HCT116 (cell line): ENCODE measurements at regions not wholly inside any gene's neighbourhood (a gene's known extent, or its start where the extent isn't known, plus 50 kb on each side); places are given as distances from the start of the nearest gene placed in this dataset.

Experiments used
- ATAC-seq: fragments of 200-7000 bp; cut with Tn5 transposase; 2 replicates; pipeline ENCODE4 v1.9.1; 2020; ENCODE audit warnings: mild to moderate bottlenecking, moderate library complexity
- BruUV-seq: library from RNA; stranded (reverse); fragments of 400-500 nt; replicated peaks from 2 replicates; lab custom pipeline; 2021; lab: Mats Ljungman, UMichigan
- CTCF ChIA-PET: fragments of 300-600 bp; sonication (Branson Sonifier 250); formaldehyde crosslinking; loops from one replicate; lab custom pipeline; 2021; ENCODE audit warnings: antibody characterized with exemption; lab: Charles Lee
- POLR2A ChIA-PET: fragments of 300-600, 350-600 bp; sonication (Branson Sonifier 250); formaldehyde crosslinking; loops from one replicate; lab custom pipeline; 2021; ENCODE audit warnings: antibody characterized with exemption; lab: Charles Lee
- RAD21 ChIA-PET, 2 experiments: fragments of 300-600 bp; sonication (Branson Sonifier 250); formaldehyde crosslinking; loops; one replicate each; lab custom pipeline; 2023; ENCODE audit warnings: low total read pairs in 2 of 2; ENCODE audit not compliant: uncharacterized antibody in 2 of 2, unreplicated experiment in 2 of 2, low non-redundant PET in 1 of 2; lab: Charles Lee
- DNase-seq: peaks from one replicate; pipeline ENCODE4 v3.0.0-alpha.2; 2010; ENCODE audit warnings: low read depth, low spot score
- H2AFZ ChIP-seq: fragments of 200-600 bp; shearing (Covaris generic), sonication (generic); 2 replicates; pipeline ENCODE4 v1.6.1; 2017; ENCODE audit warnings: low read depth, mixed run types, mixed read lengths, antibody characterized with exemption, low read length; ENCODE audit not compliant: poor library complexity, severe bottlenecking
- H3K27ac ChIP-seq: 2 replicates; pipeline ENCODE4 v1.5.1; 2012; ENCODE audit warnings: low read depth, low read length
- H3K27me3 ChIP-seq: fragments of 200-600 bp; sonication (generic); 2 replicates; pipeline ENCODE4 v1.6.1; 2016; ENCODE audit warnings: mixed run types, low read length, mixed read lengths; ENCODE audit not compliant: insufficient read depth
- H3K36me3 ChIP-seq, 2 experiments: fragments of 200-500 bp in 1 of 2; fragments of 200-600 bp in 1 of 2; sonication (Bioruptor generic) in 1 of 2; sonication (generic) in 1 of 2; 2 replicates each; pipeline versions ENCODE4 v1.5.1 to v1.6.1; 2014 to 2016; ENCODE audit warnings: low read length in 2 of 2, inconsistent platforms in 1 of 2, mixed read lengths in 1 of 2, mixed run types in 1 of 2; ENCODE audit not compliant: insufficient read depth in 2 of 2, control insufficient read depth in 1 of 2
- H3K4me1 ChIP-seq, 2 experiments: fragments of 200-600 bp in 1 of 2; sonication (generic) in 1 of 2; 2 replicates each; pipeline versions ENCODE4 v1.5.1 to v1.6.1; 2012 to 2017; ENCODE audit warnings: low read length in 2 of 2, inconsistent platforms in 1 of 2, mild to moderate bottlenecking in 1 of 2, mixed read lengths in 1 of 2, mixed run types in 1 of 2, moderate library complexity in 1 of 2; ENCODE audit not compliant: insufficient read depth in 2 of 2, control insufficient read depth in 1 of 2
- H3K4me2 ChIP-seq: fragments of 200-600 bp; sonication (generic); 2 replicates; pipeline ENCODE4 v1.6.1; 2017; ENCODE audit warnings: mixed run types, low read length, mixed read lengths
- H3K4me3 ChIP-seq, 2 experiments: fragments of 200-600 bp in 1 of 2; sonication (generic) in 1 of 2; replicated peaks in 1 of 2; 2 replicates each; pipeline ENCODE4 v1.5.1; 2011 to 2016; ENCODE audit warnings: low read length in 2 of 2, control low read depth in 1 of 2, low read depth in 1 of 2, mild to moderate bottlenecking in 1 of 2, mixed read lengths in 1 of 2, mixed run types in 1 of 2
- H3K79me2 ChIP-seq: fragments of 200-600 bp; sonication (generic); 2 replicates; pipeline ENCODE4 v1.6.1; 2017; ENCODE audit warnings: mild to moderate bottlenecking, mixed run types, low read length, moderate library complexity, mixed read lengths; ENCODE audit not compliant: insufficient read depth
- H3K9ac ChIP-seq: fragments of 200-600 bp; sonication (generic); 2 replicates; pipeline ENCODE4 v1.6.1; 2016; ENCODE audit warnings: low read length, mixed read lengths
- H3K9me2 ChIP-seq: fragments of 200-600 bp; sonication (generic), shearing (Covaris generic); 2 replicates; pipeline ENCODE4 v1.6.1; 2017; ENCODE audit warnings: mixed run types, mild to moderate bottlenecking, moderate library complexity; ENCODE audit not compliant: insufficient read depth
- H3K9me3 ChIP-seq, 2 experiments: fragments of 200-500 bp in 1 of 2; fragments of 200-600 bp in 1 of 2; sonication (Bioruptor generic) in 1 of 2; sonication (generic) in 1 of 2; 2 replicates each; pipeline ENCODE4 v1.6.1; 2014 to 2017; ENCODE audit warnings: low read length in 2 of 2, mixed read lengths in 2 of 2, inconsistent platforms in 1 of 2, low read depth in 1 of 2, mild to moderate bottlenecking in 1 of 2, mixed run types in 1 of 2, moderate library complexity in 1 of 2; ENCODE audit not compliant: control insufficient read depth in 1 of 2, insufficient read depth in 1 of 2
- H4K20me1 ChIP-seq: fragments of 200-600 bp; sonication (generic), shearing (Covaris generic); 2 replicates; pipeline ENCODE4 v1.6.1; 2017; ENCODE audit warnings: mixed run types, mild to moderate bottlenecking, moderate library complexity; ENCODE audit not compliant: insufficient read depth
- CBX3 ChIP-seq: IDR thresholded peaks from 2 replicates; pipeline ENCODE4 v1.6.1; 2012; ENCODE audit warnings: low read depth
- EGR1 ChIP-seq: IDR thresholded peaks from 2 replicates; pipeline ENCODE4 v1.6.1; 2012; ENCODE audit warnings: low read depth
- ELF1 ChIP-seq: IDR thresholded peaks from 2 replicates; pipeline ENCODE4 v1.6.1; 2012; ENCODE audit warnings: low read depth, borderline replicate concordance
- EZH2 ChIP-seq: fragments of 200-600 bp; sonication (generic); IDR thresholded peaks from 2 replicates; pipeline ENCODE4 v1.6.1; 2017; ENCODE audit warnings: antibody characterized with exemption, mixed run types
- EZH2phosphoT487 ChIP-seq: fragments of 200-600 bp; IDR thresholded peaks from 2 replicates; pipeline ENCODE4 v1.6.1; 2018; ENCODE audit warnings: antibody characterized with exemption, borderline replicate concordance
- JUND ChIP-seq: IDR thresholded peaks from 2 replicates; pipeline ENCODE4 v1.6.1; 2012
- POLR2A ChIP-seq: IDR thresholded peaks from 2 replicates; pipeline ENCODE4 v1.7.0; 2011; ENCODE audit warnings: borderline replicate concordance; ENCODE audit not compliant: insufficient read depth, insufficient read length; ENCODE audit errors: extremely low read depth
- RAD21 ChIP-seq: IDR thresholded peaks from 2 replicates; pipeline ENCODE4 v1.6.1; 2012; ENCODE audit warnings: low read depth, mild to moderate bottlenecking
- SIN3A ChIP-seq: IDR thresholded peaks from 2 replicates; pipeline ENCODE4 v1.6.1; 2012; ENCODE audit warnings: low read depth
- SP1 ChIP-seq: IDR thresholded peaks from 2 replicates; pipeline ENCODE4 v1.6.1; 2012; ENCODE audit warnings: low read depth
- ZFX ChIP-seq: fragments of 450-650 bp; IDR thresholded peaks from 2 replicates; pipeline ENCODE4 v1.6.1; 2017
- ZNF274 ChIP-seq: fragments of 200-500 bp; sonication (Bioruptor generic); IDR thresholded peaks from 2 replicates; pipeline ENCODE4 v1.6.1; 2014; ENCODE audit warnings: mild to moderate bottlenecking, low read depth, low read length, inconsistent platforms
- intact Hi-C: fragments of 100-400 bp; cut with micrococcal nuclease; formaldehyde crosslinking; loops from 2 replicates; pipeline ENCODE4 v1.10.0; 2022
- TF ChIP-seq, protein P1 (sequence below): IDR thresholded peaks from 2 replicates; pipeline ENCODE4 v1.6.1; 2012; ENCODE audit warnings: low read depth
- TF ChIP-seq, protein P2 (sequence below), 3 experiments: fragments of 200-600 bp in 1 of 3; sonication (generic) in 1 of 3; IDR thresholded peaks in 2 of 3; conservative IDR thresholded peaks in 1 of 3; 2 replicates each; pipeline ENCODE4 v1.5.1; 2012 to 2017; ENCODE audit warnings: low read depth in 2 of 3, low read length in 2 of 3, antibody characterized with exemption in 1 of 3, borderline replicate concordance in 1 of 3, control low read depth in 1 of 3, mild to moderate bottlenecking in 1 of 3, mixed read lengths in 1 of 3, mixed run types in 1 of 3, moderate library complexity in 1 of 3; ENCODE audit not compliant: insufficient read depth in 1 of 3

DNA sequence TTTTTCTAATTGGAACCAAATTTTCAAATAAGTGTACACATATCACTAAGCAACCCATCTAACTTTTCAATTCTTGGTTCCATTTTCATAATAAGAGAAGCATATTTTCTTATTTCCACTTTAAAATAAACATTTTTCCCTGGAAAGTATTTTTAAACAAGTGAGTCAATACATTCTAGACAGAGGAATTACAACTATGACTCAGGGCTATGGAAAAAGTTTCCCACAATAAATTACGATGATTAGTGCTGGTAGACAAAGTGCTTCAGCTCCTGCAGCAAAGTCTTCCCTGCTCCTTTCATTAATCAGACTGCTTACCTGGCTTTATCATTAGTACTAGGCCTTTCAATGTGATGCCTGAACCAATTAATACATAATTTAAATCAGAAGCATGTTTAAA, 322.5 kb downstream of the HACE1 start (continued):
- TF ChIP-seq CBX3 (no peak), ZNF274 (no peak), ZFX (no peak)

DNA sequence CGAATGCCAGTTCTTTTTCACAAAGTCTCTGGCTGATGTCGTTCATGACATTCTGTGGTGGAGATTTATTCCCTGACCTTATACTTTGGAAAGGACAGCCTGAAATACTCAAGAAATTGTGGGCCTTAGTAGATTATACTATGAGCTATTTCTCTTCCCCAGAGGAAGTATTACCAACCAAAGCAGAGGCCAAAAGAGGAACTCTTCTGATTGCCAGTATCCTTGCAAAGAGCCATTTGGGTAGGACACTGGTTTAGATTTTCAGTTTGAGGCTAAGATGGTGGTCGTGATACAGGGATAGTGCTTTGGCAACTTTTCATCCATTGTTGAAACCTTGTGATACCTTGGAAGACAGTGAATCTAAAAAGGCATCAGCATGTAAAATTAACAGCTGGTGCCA, 327.3 kb downstream of the HACE1 start:
- no peaks in the 10 kb centered on the region for H3K4me1 ChIP-seq
- no peak for ATAC-seq
- no TSS peak for BruUV-seq
- H2AFZ ChIP-seq: no peak overlapping the region
- DNase-seq: no peak
- no peaks in the 10 kb centered on the region for H4K20me1 ChIP-seq
- TF ChIP-seq, protein P1, sequence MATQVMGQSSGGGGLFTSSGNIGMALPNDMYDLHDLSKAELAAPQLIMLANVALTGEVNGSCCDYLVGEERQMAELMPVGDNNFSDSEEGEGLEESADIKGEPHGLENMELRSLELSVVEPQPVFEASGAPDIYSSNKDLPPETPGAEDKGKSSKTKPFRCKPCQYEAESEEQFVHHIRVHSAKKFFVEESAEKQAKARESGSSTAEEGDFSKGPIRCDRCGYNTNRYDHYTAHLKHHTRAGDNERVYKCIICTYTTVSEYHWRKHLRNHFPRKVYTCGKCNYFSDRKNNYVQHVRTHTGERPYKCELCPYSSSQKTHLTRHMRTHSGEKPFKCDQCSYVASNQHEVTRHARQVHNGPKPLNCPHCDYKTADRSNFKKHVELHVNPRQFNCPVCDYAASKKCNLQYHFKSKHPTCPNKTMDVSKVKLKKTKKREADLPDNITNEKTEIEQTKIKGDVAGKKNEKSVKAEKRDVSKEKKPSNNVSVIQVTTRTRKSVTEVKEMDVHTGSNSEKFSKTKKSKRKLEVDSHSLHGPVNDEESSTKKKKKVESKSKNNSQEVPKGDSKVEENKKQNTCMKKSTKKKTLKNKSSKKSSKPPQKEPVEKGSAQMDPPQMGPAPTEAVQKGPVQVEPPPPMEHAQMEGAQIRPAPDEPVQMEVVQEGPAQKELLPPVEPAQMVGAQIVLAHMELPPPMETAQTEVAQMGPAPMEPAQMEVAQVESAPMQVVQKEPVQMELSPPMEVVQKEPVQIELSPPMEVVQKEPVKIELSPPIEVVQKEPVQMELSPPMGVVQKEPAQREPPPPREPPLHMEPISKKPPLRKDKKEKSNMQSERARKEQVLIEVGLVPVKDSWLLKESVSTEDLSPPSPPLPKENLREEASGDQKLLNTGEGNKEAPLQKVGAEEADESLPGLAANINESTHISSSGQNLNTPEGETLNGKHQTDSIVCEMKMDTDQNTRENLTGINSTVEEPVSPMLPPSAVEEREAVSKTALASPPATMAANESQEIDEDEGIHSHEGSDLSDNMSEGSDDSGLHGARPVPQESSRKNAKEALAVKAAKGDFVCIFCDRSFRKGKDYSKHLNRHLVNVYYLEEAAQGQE: no peak
- TF ChIP-seq SIN3A (no peak), ZFX (no peak), RAD21 (no peak), EGR1 (no peak), ZNF274 (no peak), POLR2A (no peak), EZH2 (no peak), ELF1 (no peak), SP1 (no peak), EZH2phosphoT487 (no peak), JUND (no peak)
- TF ChIP-seq, protein P2, sequence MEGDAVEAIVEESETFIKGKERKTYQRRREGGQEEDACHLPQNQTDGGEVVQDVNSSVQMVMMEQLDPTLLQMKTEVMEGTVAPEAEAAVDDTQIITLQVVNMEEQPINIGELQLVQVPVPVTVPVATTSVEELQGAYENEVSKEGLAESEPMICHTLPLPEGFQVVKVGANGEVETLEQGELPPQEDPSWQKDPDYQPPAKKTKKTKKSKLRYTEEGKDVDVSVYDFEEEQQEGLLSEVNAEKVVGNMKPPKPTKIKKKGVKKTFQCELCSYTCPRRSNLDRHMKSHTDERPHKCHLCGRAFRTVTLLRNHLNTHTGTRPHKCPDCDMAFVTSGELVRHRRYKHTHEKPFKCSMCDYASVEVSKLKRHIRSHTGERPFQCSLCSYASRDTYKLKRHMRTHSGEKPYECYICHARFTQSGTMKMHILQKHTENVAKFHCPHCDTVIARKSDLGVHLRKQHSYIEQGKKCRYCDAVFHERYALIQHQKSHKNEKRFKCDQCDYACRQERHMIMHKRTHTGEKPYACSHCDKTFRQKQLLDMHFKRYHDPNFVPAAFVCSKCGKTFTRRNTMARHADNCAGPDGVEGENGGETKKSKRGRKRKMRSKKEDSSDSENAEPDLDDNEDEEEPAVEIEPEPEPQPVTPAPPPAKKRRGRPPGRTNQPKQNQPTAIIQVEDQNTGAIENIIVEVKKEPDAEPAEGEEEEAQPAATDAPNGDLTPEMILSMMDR (IDR thresholded peaks at IDR 0.05 in 2 of 3, conservative IDR thresholded peaks at IDR 0.05 in 1 of 3; ENCODE audit: borderline replicate concordance in 1 of 3, insufficient read depth in 1 of 3, low read depth in 2 of 3, low read length in 2 of 3): no peak
- intact Hi-C loops: no loop called here
- H3K9ac ChIP-seq: no peak overlapping the region
- no peaks in the 10 kb centered on the region for H3K79me2 ChIP-seq
- CTCF ChIA-PET: no interaction called here
- H3K9me3 ChIP-seq: no peaks in the 10 kb centered on the region
- no peaks in the 10 kb centered on the region for H3K27me3 ChIP-seq
- RAD21 ChIA-PET: no interaction called here
- no peak overlapping the region for H3K4me3 ChIP-seq
- H3K36me3 ChIP-seq: no peaks in the 10 kb centered on the region
- H3K27ac ChIP-seq: no peak overlapping the region
- POLR2A ChIA-PET: no interaction called here
- no peaks in the 10 kb centered on the region for H3K9me2 ChIP-seq
- no peak overlapping the region for H3K4me2 ChIP-seq
